HepG2 (cell line): ENCODE measurements at regions not wholly inside any gene's neighbourhood (a gene's known extent, or its start where the extent isn't known, plus 50 kb on each side); places are given as distances from the start of the nearest gene placed in this dataset.

Experiments used
- ATAC-seq: fragments of 200-7000 bp; cut with Tn5 transposase; 3 replicates; pipeline ENCODE4 v1.9.1; 2020; ENCODE audit warnings: mild to moderate bottlenecking, moderate library complexity
- BruUV-seq: library from RNA; stranded (reverse); fragments of 400-500 nt; replicated peaks from 2 replicates; lab custom pipeline; 2021; lab: Mats Ljungman, UMichigan
- CTCF ChIA-PET: fragments of 300-600 bp; formaldehyde crosslinking; extraction: SDS; loops from one replicate; lab custom pipeline; 2021; ENCODE audit warnings: low total read pairs, inconsistent platforms, low intra/inter-chr PET ratio; lab: Yijun Ruan, JAX
- POLR2A ChIA-PET: fragments of 350-600 bp; sonication (Branson Sonifier 250); formaldehyde crosslinking; loops from one replicate; lab custom pipeline; 2020; ENCODE audit warnings: antibody characterized with exemption, inconsistent platforms; lab: Yijun Ruan, JAX
- DNase-seq: peaks from one replicate; pipeline ENCODE4 v3.0.0-alpha.2; 2015; ENCODE audit warnings: low spot score
- FAIRE-seq: peaks from 3 replicates; lab custom pipeline; 2011; peaks lifted over from hg19 to GRCh38; lab: Jason Lieb, UNC
- H2AFZ ChIP-seq: one replicate; pipeline ENCODE4 v1.6.1; 2011; ENCODE audit warnings: low read length, inconsistent platforms
- H3K27ac ChIP-seq: fragments of 300-600 bp; 3 replicates; pipeline ENCODE4 v1.8.0; 2011; ENCODE audit warnings: mixed run types, mild to moderate bottlenecking, mixed read lengths, low read length, inconsistent platforms; ENCODE audit not compliant: insufficient read depth; ENCODE audit errors: extremely low read length
- H3K27me3 ChIP-seq, 2 experiments: fragments of 200-600 bp in 1 of 2; 2 replicates in 1 of 2; 3 replicates in 1 of 2; pipeline versions ENCODE4 v1.6.0 to v1.8.0; 2011; ENCODE audit warnings: low read length in 2 of 2, mild to moderate bottlenecking in 2 of 2, moderate library complexity in 2 of 2, inconsistent platforms in 1 of 2; ENCODE audit not compliant: insufficient read depth in 2 of 2, control insufficient read depth in 1 of 2
- H3K36me3 ChIP-seq, 2 experiments: fragments of 200-600 bp in 1 of 2; replicated peaks in 1 of 2; 2 replicates in 1 of 2; 3 replicates in 1 of 2; pipeline versions ENCODE4 v1.5.1 to v1.8.0; 2011; ENCODE audit warnings: low read length in 2 of 2, inconsistent platforms in 1 of 2; ENCODE audit not compliant: insufficient read depth in 2 of 2, control insufficient read depth in 1 of 2
- H3K4me1 ChIP-seq: 2 replicates; pipeline ENCODE4 v1.5.1; 2012; ENCODE audit warnings: low read length, inconsistent platforms; ENCODE audit not compliant: insufficient read depth
- H3K4me2 ChIP-seq: 2 replicates; pipeline ENCODE4 v1.6.0; 2011; ENCODE audit warnings: low read depth, low read length, inconsistent platforms
- H3K4me3 ChIP-seq, 3 experiments: fragments of 200-600 bp in 1 of 3; sonication (generic), shearing (Covaris generic) in 1 of 3; replicated peaks in 1 of 3; 2 replicates each; pipeline ENCODE4 v1.5.1; 2011 to 2016; ENCODE audit warnings: low read length in 3 of 3, inconsistent platforms in 2 of 3, low read depth in 2 of 3, mild to moderate bottlenecking in 2 of 3, control low read depth in 1 of 3, mixed read lengths in 1 of 3; ENCODE audit not compliant: insufficient read depth in 1 of 3
- H3K79me2 ChIP-seq: one replicate; pipeline ENCODE4 v1.6.1; 2011; ENCODE audit warnings: low read length, inconsistent platforms; ENCODE audit not compliant: insufficient read depth
- H3K9ac ChIP-seq: 2 replicates; pipeline ENCODE4 v1.6.0; 2011; ENCODE audit warnings: mild to moderate bottlenecking, low read depth, low read length, inconsistent platforms; ENCODE audit not compliant: insufficient read depth
- H3K9me3 ChIP-seq: 2 replicates; pipeline ENCODE4 v1.5.1; 2012; ENCODE audit warnings: mild to moderate bottlenecking, low read length
- H4K20me1 ChIP-seq: 2 replicates; pipeline ENCODE4 v1.6.0; 2011; ENCODE audit warnings: inconsistent platforms, mild to moderate bottlenecking, low read length, moderate library complexity; ENCODE audit not compliant: insufficient read depth
- BORCS8-MEF2B ChIP-seq: sonication (generic); formaldehyde crosslinking; IDR thresholded peaks from 2 replicates; pipeline ENCODE4 v1.8.0; 2022; ENCODE audit warnings: mild to moderate bottlenecking, missing genetic modification reagents
- CTCF ChIP-seq: sonication (generic); formaldehyde crosslinking; IDR thresholded peaks from 2 replicates; pipeline ENCODE4 v1.5.0; 2020; ENCODE audit warnings: mild to moderate bottlenecking, missing genetic modification reagents, moderate library complexity
- ESRRA ChIP-seq: sonication (generic); formaldehyde crosslinking; IDR thresholded peaks from 2 replicates; pipeline ENCODE4 v1.5.1; 2020; ENCODE audit warnings: mild to moderate bottlenecking, low read depth, missing genetic modification reagents
- SETDB1 ChIP-seq: sonication (generic); formaldehyde crosslinking; IDR thresholded peaks from 2 replicates; pipeline ENCODE4 v1.5.1; 2020; ENCODE audit warnings: missing genetic modification reagents, mild to moderate bottlenecking, borderline replicate concordance
- SMC3 ChIP-seq: IDR thresholded peaks from 2 replicates; pipeline ENCODE4 v1.6.1; 2011; ENCODE audit warnings: low read length, improper control_type of control experiment
- STAG1 ChIP-seq: sonication (generic); formaldehyde crosslinking; IDR thresholded peaks from 2 replicates; pipeline ENCODE4 v1.4.0; 2020; ENCODE audit warnings: missing genetic modification reagents
- YEATS4 ChIP-seq: sonication (generic); formaldehyde crosslinking; IDR thresholded peaks from 2 replicates; pipeline ENCODE4 v1.4.0; 2020; ENCODE audit warnings: missing genetic modification reagents, borderline replicate concordance
- ZNF510 ChIP-seq: sonication (generic); formaldehyde crosslinking; IDR thresholded peaks from 2 replicates; pipeline ENCODE4 v1.4.0; 2020; ENCODE audit warnings: low read depth, mild to moderate bottlenecking, missing genetic modification reagents
- ZNF781 ChIP-seq: sonication (generic); formaldehyde crosslinking; IDR thresholded peaks from 2 replicates; pipeline ENCODE4 v1.5.1; 2020; ENCODE audit warnings: borderline replicate concordance, mild to moderate bottlenecking, missing genetic modification reagents; ENCODE audit errors: not compliant biosample characterization
- WGBS: methylation state at CpG from one replicate; pipeline ENCODE4 v1.1.6; 2017; ENCODE audit warnings: low lambda C conversion rate; 5-methylcytosine and 5-hydroxymethylcytosine counted together
- in situ Hi-C: cut with HindIII; loops from 2 replicates; pipeline ENCODE4 v1.10.0; 2017; ENCODE audit warnings: low pct_unique_long_range_greater_than_20kb; ENCODE audit not compliant: extremely low pct_ligation_motif_present
- intact Hi-C: fragments of 100-400 bp; cut with micrococcal nuclease; formaldehyde crosslinking; loops from one replicate; pipeline ENCODE4 v1.10.0; 2022; ENCODE audit not compliant: unreplicated experiment

GRCh38 chr1:222010306-222010705, 268.4 kb upstream of the DUSP10 start:
- ChIA-PET POLR2A (no interaction called here), CTCF (no interaction called here)
- no TSS peak for BruUV-seq
- in situ Hi-C loops (loop anchor here (10.0 kb wide), 1 partner anchor 466 kb away; no protein-coding TSS in a partner anchor), intact Hi-C loops (no loop called here)
- no peaks in the 10 kb centered on the region for H3K9me3 ChIP-seq
- FAIRE-seq (no peak), DNase-seq (no peak), ATAC-seq (no peak)
- no peak overlapping the region for H3K9ac ChIP-seq
- H4K20me1 ChIP-seq: no peaks in the 10 kb centered on the region
- no peak overlapping the region for H3K4me3 ChIP-seq
- no peaks in the 10 kb centered on the region for H3K4me1 ChIP-seq
- H3K4me2 ChIP-seq: no peak overlapping the region
- no peaks in the 10 kb centered on the region for H3K79me2 ChIP-seq
- TF ChIP-seq ESRRA (no peak), ZNF510 (no peak), BORCS8-MEF2B (CRISPR knock-in tag) (no peak), SETDB1 (CRISPR knock-in tag) (no peak)
- H2AFZ ChIP-seq: no peak overlapping the region
- no peaks in the 10 kb centered on the region for H3K27me3 ChIP-seq
- no peak overlapping the region for H3K27ac ChIP-seq
- WGBS: 0% methylated on average over 1 of the region's 1 CpG
- no peaks in the 10 kb centered on the region for H3K36me3 ChIP-seq

GRCh38 chr1:222009105-222009730, 267.3 kb upstream of the DUSP10 start:
- POLR2A ChIA-PET: no interaction called here
- intact Hi-C loops: loop anchor here (1.0 to 10.0 kb wide), 2 partner anchors 264 to 466 kb away; partner anchors contain the start of gene DUSP10
- DNase-seq: peak; percentile 16

More at GRCh38 chr1:222009105-222009730, 267.3 kb upstream of the DUSP10 start:
- in situ Hi-C loops: no loop called here
- peak; percentile 80 for ATAC-seq
- no peak for FAIRE-seq
- 5% methylated on average over 2 of the region's 2 CpGs for WGBS
- CTCF ChIA-PET: no interaction called here
- no peaks in the 10 kb centered on the region for H3K27me3 ChIP-seq
- no peaks in the 10 kb centered on the region for H3K4me1 ChIP-seq
- H3K4me2 ChIP-seq: no peak overlapping the region
- TF ChIP-seq YEATS4 (CRISPR knock-in tag): no peak
- TF ChIP-seq STAG1: peak; percentile 61
- no peak for TF ChIP-seq ZNF781 (CRISPR knock-in tag)
- peak; percentile 65 for TF ChIP-seq SMC3
- peak; percentile 48 for TF ChIP-seq CTCF (CRISPR knock-in tag)
- H2AFZ ChIP-seq: no peak overlapping the region
- no peak overlapping the region for H3K27ac ChIP-seq
- H3K9me3 ChIP-seq: no peaks in the 10 kb centered on the region
- H3K36me3 ChIP-seq: no peaks in the 10 kb centered on the region
- no TSS peak for BruUV-seq
- no peak overlapping the region for H3K9ac ChIP-seq
- H4K20me1 ChIP-seq: no peaks in the 10 kb centered on the region
- no peak overlapping the region for H3K4me3 ChIP-seq
- no peaks in the 10 kb centered on the region for H3K79me2 ChIP-seq
